ENCODE measurements at regions not wholly inside any gene's neighbourhood (a gene's known extent, or its start where the extent isn't known, plus 50 kb on each side); places are given as distances from the start of the nearest gene placed in this dataset.

GRCh38 chr6:88456221-88456859 is 290.2 kb upstream of the CNR1 start:
- intact Hi-C loops (cut with DNase I, micrococcal nuclease): no loop called here
- TF ChIP-seq, protein P1, sequence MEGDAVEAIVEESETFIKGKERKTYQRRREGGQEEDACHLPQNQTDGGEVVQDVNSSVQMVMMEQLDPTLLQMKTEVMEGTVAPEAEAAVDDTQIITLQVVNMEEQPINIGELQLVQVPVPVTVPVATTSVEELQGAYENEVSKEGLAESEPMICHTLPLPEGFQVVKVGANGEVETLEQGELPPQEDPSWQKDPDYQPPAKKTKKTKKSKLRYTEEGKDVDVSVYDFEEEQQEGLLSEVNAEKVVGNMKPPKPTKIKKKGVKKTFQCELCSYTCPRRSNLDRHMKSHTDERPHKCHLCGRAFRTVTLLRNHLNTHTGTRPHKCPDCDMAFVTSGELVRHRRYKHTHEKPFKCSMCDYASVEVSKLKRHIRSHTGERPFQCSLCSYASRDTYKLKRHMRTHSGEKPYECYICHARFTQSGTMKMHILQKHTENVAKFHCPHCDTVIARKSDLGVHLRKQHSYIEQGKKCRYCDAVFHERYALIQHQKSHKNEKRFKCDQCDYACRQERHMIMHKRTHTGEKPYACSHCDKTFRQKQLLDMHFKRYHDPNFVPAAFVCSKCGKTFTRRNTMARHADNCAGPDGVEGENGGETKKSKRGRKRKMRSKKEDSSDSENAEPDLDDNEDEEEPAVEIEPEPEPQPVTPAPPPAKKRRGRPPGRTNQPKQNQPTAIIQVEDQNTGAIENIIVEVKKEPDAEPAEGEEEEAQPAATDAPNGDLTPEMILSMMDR (IDR thresholded peaks at IDR 0.05): no peak
- no peaks in the 10 kb centered on the region for H3K4me1 ChIP-seq (ENCODE audit: low read depth)
- no peak overlapping the region for H3K4me3 ChIP-seq
- DNase-seq: no peak
- H3K9me3 ChIP-seq: no peaks in the 10 kb centered on the region
- no peak for ATAC-seq
- no peaks in the 10 kb centered on the region for H3K36me3 ChIP-seq (ENCODE audit: low read depth)

GRCh38 chr6:88455317-88455716 is 289.2 kb upstream of the CNR1 start:
- Histone ChIP-seq H3K4me1 (ENCODE audit: low read depth) (no peaks in the 10 kb centered on the region), H3K36me3 (ENCODE audit: low read depth) (no peaks in the 10 kb centered on the region), H3K9me3 (no peaks in the 10 kb centered on the region), H3K4me3 (no peak overlapping the region)
- no peak for DNase-seq
- intact Hi-C loops (cut with DNase I, micrococcal nuclease): no loop called here
- TF ChIP-seq, protein P1 (IDR thresholded peaks at IDR 0.05): no peak
- no peak for ATAC-seq

- no peak for DNase-seq
- Histone ChIP-seq H3K9me3 (no peaks in the 10 kb centered on the region), H3K36me3 (ENCODE audit: low read depth) (no peaks in the 10 kb centered on the region), H3K4me3 (no peak overlapping the region), H3K4me1 (ENCODE audit: low read depth) (no peaks in the 10 kb centered on the region)
- intact Hi-C loops (cut with DNase I, micrococcal nuclease): no loop called here
- no peak for ATAC-seq
- TF ChIP-seq, protein P1 (IDR thresholded peaks at IDR 0.05): no peak
Observed at GRCh38 chr6:88454658-88455057, 288.5 kb upstream of the CNR1 start.

- TF ChIP-seq, protein P1 (IDR thresholded peaks at IDR 0.05): no peak
- DNase-seq (no peak), ATAC-seq (no peak)
- no peaks in the 10 kb centered on the region for H3K4me1 ChIP-seq (ENCODE audit: low read depth)
- no peaks in the 10 kb centered on the region for H3K9me3 ChIP-seq
- H3K36me3 ChIP-seq (ENCODE audit: low read depth): no peaks in the 10 kb centered on the region
- H3K4me3 ChIP-seq: no peak overlapping the region
- intact Hi-C loops (cut with DNase I, micrococcal nuclease): no loop called here
Observed at GRCh38 chr6:88449770-88450169, 283.6 kb upstream of the CNR1 start.

GRCh38 chr6:88445188-88445965 is 279.2 kb upstream of the CNR1 start:
- ATAC-seq: no peak
- TF ChIP-seq, protein P1 (IDR thresholded peaks at IDR 0.05): no peak
- Histone ChIP-seq H3K9me3 (no peaks in the 10 kb centered on the region), H3K36me3 (ENCODE audit: low read depth) (no peaks in the 10 kb centered on the region), H3K4me3 (no peak overlapping the region), H3K4me1 (ENCODE audit: low read depth) (no peaks in the 10 kb centered on the region)
- no peak for DNase-seq
- intact Hi-C loops (cut with DNase I, micrococcal nuclease): no loop called here
